ENCODE measurements at regions not wholly inside any gene's neighbourhood (a gene's known extent, or its start where the extent isn't known, plus 50 kb on each side); places are given as distances from the start of the nearest gene placed in this dataset.

- DNase-seq, result no peak
Observed at GRCh38 chr13:33472446-33472845, 186.9 kb upstream of the STARD13 start.

GRCh38 chr13:33479105-33479504, 193.6 kb upstream of the STARD13 start:
- no peak for DNase-seq

GRCh38 chr13:33480561-33480960, 195.0 kb upstream of the STARD13 start:
- no peak for DNase-seq

- DNase-seq, result peak; percentile 19
Observed at GRCh38 chr13:33483471-33483870, 197.9 kb upstream of the STARD13 start.

GRCh38 chr13:33485247-33485646, 199.7 kb upstream of the STARD13 start:
- no peak for DNase-seq

GRCh38 chr13:33487575-33488243, 202.2 kb upstream of the STARD13 start:
- peak; percentile 61 for DNase-seq

GRCh38 chr13:33489563-33489962, 204.0 kb upstream of the STARD13 start:
- no peak for DNase-seq

- DNase-seq, result no peak
Observed at GRCh38 chr13:33490461-33491327, 205.1 kb upstream of the STARD13 start.

GRCh38 chr13:33493672-33494365, 208.3 kb upstream of the STARD13 start:
- DNase-seq, result no peak

- peak; percentile 93 for DNase-seq
Observed at GRCh38 chr13:33494596-33495204, 209.1 kb upstream of the STARD13 start.

GRCh38 chr13:33496336-33496735, 210.8 kb upstream of the STARD13 start:
- DNase-seq, result no peak

- DNase-seq, result peak; percentile 71
Observed at GRCh38 chr13:33497146-33497845, 211.7 kb upstream of the STARD13 start.

GRCh38 chr13:33508060-33508459, 222.5 kb upstream of the STARD13 start:
- DNase-seq, result no peak

- DNase-seq, result no peak
Observed at GRCh38 chr13:33509642-33510229, 224.2 kb upstream of the STARD13 start.

- DNase-seq, result no peak
Observed at GRCh38 chr13:33510350-33510970, 224.9 kb upstream of the STARD13 start.

- no peak for DNase-seq
Observed at GRCh38 chr13:33512880-33513554, 227.5 kb upstream of the STARD13 start.

GRCh38 chr13:33514362-33514761, 228.8 kb upstream of the STARD13 start:
- DNase-seq, result no peak

- DNase-seq, result no peak
Observed at GRCh38 chr13:33515146-33515545, 229.6 kb upstream of the STARD13 start.

GRCh38 chr13:33518452-33518851, 232.9 kb upstream of the STARD13 start:
- no peak for DNase-seq

- peak; percentile 84 for DNase-seq
Observed at GRCh38 chr13:33519561-33520467, 234.3 kb upstream of the STARD13 start.

Measured in HCEC 1CT (cell line).